ENCODE measurements at regions not wholly inside any gene's neighbourhood (a gene's known extent, or its start where the extent isn't known, plus 50 kb on each side); places are given as distances from the start of the nearest gene placed in this dataset.

GRCh38 chr1:166289309-166290050 is 122.7 kb upstream of the FAM78B start:
- H3K4me1 ChIP-seq: no peaks in the 10 kb centered on the region
- intact Hi-C loops (cut with DNase I): no loop called here
- H3K27ac ChIP-seq: no peak overlapping the region
- ATAC-seq: no peak
- H3K36me3 ChIP-seq: no peaks in the 10 kb centered on the region
- H3K4me3 ChIP-seq: no peak overlapping the region
- no peaks in the 10 kb centered on the region for H3K27me3 ChIP-seq
- no peak for TF ChIP-seq CTCF (IDR thresholded peaks at IDR 0.05)
- no peak for DNase-seq
- no peaks in the 10 kb centered on the region for H3K9me3 ChIP-seq

GRCh38 chr1:166295656-166296055 is 128.9 kb upstream of the FAM78B start:
- Histone ChIP-seq H3K36me3 (no peaks in the 10 kb centered on the region), H3K4me3 (no peak overlapping the region), H3K27me3 (no peaks in the 10 kb centered on the region), H3K27ac (no peak overlapping the region), H3K4me1 (no peaks in the 10 kb centered on the region), H3K9me3 (no peaks in the 10 kb centered on the region)
- ATAC-seq (no peak), DNase-seq (no peak)
- intact Hi-C loops (cut with DNase I): no loop called here
- TF ChIP-seq CTCF (IDR thresholded peaks at IDR 0.05): no peak

GRCh38 chr1:166297993-166298392 is 131.2 kb upstream of the FAM78B start:
- DNase-seq (no peak), ATAC-seq (no peak)
- intact Hi-C loops (cut with DNase I): no loop called here
- Histone ChIP-seq H3K36me3 (no peaks in the 10 kb centered on the region), H3K4me3 (no peak overlapping the region), H3K27me3 (no peaks in the 10 kb centered on the region), H3K4me1 (no peaks in the 10 kb centered on the region), H3K9me3 (no peaks in the 10 kb centered on the region), H3K27ac (no peak overlapping the region)
- TF ChIP-seq CTCF (IDR thresholded peaks at IDR 0.05): no peak

- H3K27ac ChIP-seq: no peak overlapping the region
- no peaks in the 10 kb centered on the region for H3K36me3 ChIP-seq
- TF ChIP-seq CTCF (IDR thresholded peaks at IDR 0.05): no peak
- intact Hi-C loops (cut with DNase I): no loop called here
- H3K9me3 ChIP-seq: no peaks in the 10 kb centered on the region
- ATAC-seq (no peak), DNase-seq (no peak)
- no peak overlapping the region for H3K4me3 ChIP-seq
- no peaks in the 10 kb centered on the region for H3K27me3 ChIP-seq
- no peaks in the 10 kb centered on the region for H3K4me1 ChIP-seq
Measured at GRCh38 chr1:166300767-166301166, 134.0 kb upstream of the FAM78B start.

GRCh38 chr1:166302989-166303758 is 136.4 kb upstream of the FAM78B start:
- DNase-seq: no peak
- no peaks in the 10 kb centered on the region for H3K4me1 ChIP-seq

More at GRCh38 chr1:166302989-166303758, 136.4 kb upstream of the FAM78B start:
- no peak for ATAC-seq
- intact Hi-C loops (cut with DNase I): no loop called here
- Histone ChIP-seq H3K27ac (no peak overlapping the region), H3K4me3 (no peak overlapping the region), H3K9me3 (no peaks in the 10 kb centered on the region), H3K27me3 (no peaks in the 10 kb centered on the region), H3K36me3 (no peaks in the 10 kb centered on the region)
- TF ChIP-seq CTCF (IDR thresholded peaks at IDR 0.05): no peak
